ENCODE measurements at regions not wholly inside any gene's neighbourhood (a gene's known extent, or its start where the extent isn't known, plus 50 kb on each side); places are given as distances from the start of the nearest gene placed in this dataset.
"Not testable (repeated sequence)": the region's sequence is repeated elsewhere in the genome, so short reads cannot be mapped to it uniquely, and the experiment has no call there.

DNA sequence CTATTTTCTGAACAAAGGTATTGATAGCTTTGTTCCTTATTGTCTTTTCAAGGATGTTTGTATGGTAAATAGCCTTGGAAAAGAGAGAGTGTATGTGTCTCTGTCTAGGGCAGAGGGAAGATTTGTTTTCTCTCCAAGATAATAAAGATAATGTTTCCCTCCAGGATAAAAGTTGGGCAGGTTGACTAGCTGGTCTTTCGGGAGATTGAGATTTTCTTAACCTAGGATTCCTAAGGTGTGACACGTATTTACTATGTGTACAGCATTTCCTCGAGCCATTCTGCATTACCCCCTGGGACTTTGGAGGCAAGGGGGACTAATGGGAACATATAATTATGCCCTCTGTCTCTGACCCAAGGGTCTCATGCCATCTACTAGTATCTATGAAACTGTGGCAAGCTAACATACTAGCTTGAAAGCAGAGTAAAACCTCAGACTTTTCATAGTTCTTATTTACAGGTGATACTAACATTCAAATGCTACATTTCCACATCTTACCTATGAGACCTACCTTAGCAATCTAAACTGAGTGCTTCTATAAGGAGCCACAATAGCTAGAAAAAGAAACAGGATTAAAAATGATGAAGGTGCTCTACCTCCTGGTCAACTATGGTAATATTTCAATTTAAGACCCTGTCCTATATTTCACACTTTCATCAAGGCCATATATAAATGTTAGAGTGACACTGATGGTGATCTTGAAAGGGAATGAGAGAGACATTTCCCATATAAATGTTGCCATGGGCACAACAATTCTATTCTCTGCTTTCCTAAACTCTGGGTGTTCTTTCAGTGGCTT, 252.9 kb upstream of the CBLB start:
- no peak for ATAC-seq
- Mint-ChIP-seq H3K4me3 (no peak overlapping the region), H3K27me3 (no peaks in the 10 kb centered on the region), H3K9me3 (no peaks in the 10 kb centered on the region), H3K4me1 (peaks cover 22% of the 10 kb centered on the region), H3K36me3 (no peaks in the 10 kb centered on the region), H3K27ac (no peak overlapping the region)

DNA sequence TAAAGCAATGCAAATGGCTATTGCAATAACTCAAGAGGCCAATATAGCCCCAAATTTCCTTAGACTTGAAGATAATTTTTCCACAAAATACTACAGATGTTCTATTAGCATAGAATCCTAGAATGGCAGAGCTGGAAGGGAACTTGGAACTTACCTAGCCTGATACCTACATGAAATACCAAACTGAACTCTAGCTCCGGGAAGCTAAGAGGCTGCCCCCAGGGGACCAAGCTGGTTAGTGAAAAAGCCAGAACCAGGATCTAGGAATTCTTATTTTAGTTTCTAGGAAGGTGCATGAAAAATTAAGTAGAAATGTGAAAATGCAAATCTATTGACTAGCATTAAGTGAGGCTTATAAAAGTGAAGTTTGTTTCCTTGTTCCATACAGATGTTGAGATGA, 256.0 kb upstream of the CBLB start:
- Mint-ChIP-seq H3K27ac (no peak overlapping the region), H3K4me1 (peaks cover 12% of the 10 kb centered on the region), H3K9me3 (no peaks in the 10 kb centered on the region)

DNA sequence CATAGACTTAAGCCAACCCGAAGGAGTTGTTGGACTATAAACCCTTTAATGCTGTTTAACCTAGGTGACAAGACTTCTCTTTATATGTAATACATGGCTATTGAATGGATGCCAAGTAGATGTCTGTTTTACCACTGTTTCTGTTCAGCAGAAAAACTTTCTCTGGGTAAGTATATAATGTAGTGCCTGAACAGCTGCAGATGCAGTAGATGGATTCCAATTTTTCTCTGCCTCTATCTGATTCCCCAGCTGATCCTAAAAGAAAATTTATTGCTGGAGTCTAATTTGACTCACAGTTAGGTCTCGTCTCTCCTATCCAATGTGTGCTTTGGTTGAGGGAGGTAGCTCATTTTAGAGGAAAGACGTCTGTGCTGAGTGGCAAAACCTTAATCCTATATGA, 256.5 kb upstream of the CBLB start:
- Mint-ChIP-seq H3K4me3 (no peak overlapping the region), H3K36me3 (no peaks in the 10 kb centered on the region), H3K27ac (no peak overlapping the region), H3K9me3 (no peaks in the 10 kb centered on the region), H3K27me3 (no peaks in the 10 kb centered on the region), H3K4me1 (peaks cover 7% of the 10 kb centered on the region)
- ATAC-seq, result no peak

More for the DNA sequence above, 256.0 kb upstream of the CBLB start:
- no peak for ATAC-seq
- Mint-ChIP-seq H3K4me3 (no peak overlapping the region), H3K36me3 (no peaks in the 10 kb centered on the region), H3K27me3 (no peaks in the 10 kb centered on the region)

DNA sequence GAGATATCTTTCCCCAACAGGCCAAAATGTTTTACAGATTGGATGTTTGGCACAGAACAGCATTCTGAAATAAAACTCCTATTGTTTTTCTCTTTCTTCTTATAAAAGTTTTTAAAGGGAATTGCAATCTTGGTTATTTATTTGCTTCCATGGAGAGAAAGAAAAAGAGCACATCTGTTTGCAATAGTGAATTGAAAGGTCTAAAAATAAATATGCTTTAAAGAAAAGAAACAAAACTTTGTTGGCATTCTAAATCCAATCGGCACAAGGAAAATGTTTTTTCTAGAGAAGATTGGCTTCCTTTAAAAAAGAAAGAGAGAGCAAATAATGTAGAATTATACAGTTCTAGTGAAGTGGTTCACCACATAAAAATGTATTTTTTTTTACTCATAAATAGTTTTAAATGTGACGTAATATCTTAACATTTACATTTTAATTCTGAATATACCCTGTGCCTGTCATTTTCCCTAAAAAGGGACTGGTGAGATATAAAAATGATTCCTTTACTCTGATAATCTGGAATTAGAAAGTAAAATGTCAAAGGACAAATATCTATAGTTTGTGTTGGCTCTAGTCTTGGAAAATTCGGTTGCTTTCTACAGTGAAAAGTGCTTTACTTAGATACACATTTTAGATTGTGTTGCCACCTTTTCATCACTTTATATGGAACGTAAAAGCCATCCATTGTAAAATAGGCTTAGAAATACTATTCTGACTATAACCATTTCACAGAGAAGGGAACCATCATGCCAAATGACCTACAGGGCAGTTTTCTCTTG, 257.4 kb upstream of the CBLB start:
- no peak overlapping the region for H3K4me3 Mint-ChIP-seq
- H3K27ac Mint-ChIP-seq, result no peak overlapping the region
- H3K4me1 Mint-ChIP-seq, result no peaks in the 10 kb centered on the region
- H3K36me3 Mint-ChIP-seq, result no peaks in the 10 kb centered on the region
- no peaks in the 10 kb centered on the region for H3K27me3 Mint-ChIP-seq
- no peaks in the 10 kb centered on the region for H3K9me3 Mint-ChIP-seq
- ATAC-seq, result no peak

DNA sequence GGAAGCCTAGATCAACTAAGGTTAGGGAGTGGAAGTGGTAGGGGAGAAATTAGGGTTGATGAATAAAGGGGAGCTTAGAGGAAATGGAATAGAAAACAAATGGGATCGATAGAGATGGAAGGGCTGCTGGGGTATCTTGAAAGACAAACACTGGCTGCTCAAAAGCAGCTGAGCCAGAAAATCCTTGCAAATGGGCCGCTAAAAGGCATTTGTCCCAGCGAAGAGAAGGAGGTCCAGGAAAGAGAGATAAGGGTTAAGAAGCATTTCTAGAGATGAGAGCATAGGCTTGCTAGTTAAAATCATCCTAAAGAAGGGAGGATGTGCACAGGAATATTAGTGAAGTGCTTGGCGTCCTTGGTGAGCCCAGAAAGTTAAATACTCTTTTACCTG, 258.0 kb upstream of the CBLB start:
- no peaks in the 10 kb centered on the region for H3K9me3 Mint-ChIP-seq
- H3K36me3 Mint-ChIP-seq, result no peaks in the 10 kb centered on the region
- H3K4me1 Mint-ChIP-seq, result no peaks in the 10 kb centered on the region
- no peak overlapping the region for H3K4me3 Mint-ChIP-seq
- H3K27me3 Mint-ChIP-seq, result no peaks in the 10 kb centered on the region
- H3K27ac Mint-ChIP-seq, result no peak overlapping the region
- no peak for ATAC-seq

DNA sequence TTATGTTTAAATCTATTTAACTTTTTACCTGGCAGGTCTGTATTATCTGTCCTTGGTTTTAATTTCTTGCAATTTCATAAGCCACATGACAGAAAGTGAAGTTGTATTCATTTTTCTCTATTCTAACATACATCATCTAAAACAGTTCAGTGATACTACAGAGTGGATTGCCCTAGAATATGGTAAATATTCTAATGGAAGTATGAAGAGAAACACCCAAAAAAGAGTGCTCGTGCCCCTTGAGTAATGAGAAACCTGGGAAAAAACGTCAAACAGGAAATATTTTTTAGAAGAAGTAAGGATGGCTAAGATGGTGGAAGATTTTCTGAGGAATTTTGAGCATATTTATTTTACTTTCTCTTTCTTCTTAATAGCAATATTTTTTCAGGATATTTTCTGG, 261.1 kb upstream of the CBLB start:
- Mint-ChIP-seq H3K9me3 (no peaks in the 10 kb centered on the region), H3K27me3 (no peaks in the 10 kb centered on the region), H3K36me3 (no peaks in the 10 kb centered on the region), H3K4me3 (no peak overlapping the region), H3K27ac (no peak overlapping the region), H3K4me1 (no peaks in the 10 kb centered on the region)
- ATAC-seq, result no peak

DNA sequence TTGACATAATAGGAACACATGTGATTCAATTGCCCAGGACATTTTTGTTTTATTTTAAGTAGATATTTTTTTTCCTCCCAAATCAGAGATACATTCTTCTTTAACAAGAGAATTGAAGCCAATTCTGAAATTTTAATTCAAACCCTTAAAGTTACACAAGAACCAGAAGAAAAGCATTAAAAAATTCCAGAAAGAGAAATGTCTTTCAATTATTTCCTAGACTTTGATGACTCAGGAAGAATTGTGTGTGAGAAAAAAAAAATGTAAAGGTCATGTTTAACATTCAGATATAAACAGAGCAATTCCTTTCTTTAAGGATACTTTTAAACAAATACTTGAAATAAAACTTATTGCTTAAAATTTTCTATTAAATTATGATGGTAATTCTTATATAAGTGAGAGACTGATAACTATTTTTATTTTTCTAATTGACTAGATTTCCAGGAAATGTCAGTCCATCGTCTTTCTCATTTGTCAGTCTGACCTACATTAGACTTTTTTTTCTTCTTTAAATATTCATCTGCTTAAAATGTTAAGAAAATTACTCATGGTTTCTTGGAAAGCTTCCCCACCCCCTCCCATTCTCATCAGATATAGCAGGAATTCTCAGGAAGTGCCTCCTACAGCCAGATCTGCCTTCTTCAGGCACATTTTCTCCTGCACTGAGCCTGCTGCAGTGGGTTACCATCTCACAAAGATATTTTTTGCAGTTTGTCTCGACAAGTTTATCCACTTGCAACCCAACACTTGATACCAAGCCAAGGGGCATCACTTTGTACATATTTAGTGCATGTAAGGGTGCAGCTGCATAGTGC, 261.8 kb upstream of the CBLB start:
- Mint-ChIP-seq H3K27me3 (no peaks in the 10 kb centered on the region), H3K9me3 (no peaks in the 10 kb centered on the region), H3K4me1 (no peaks in the 10 kb centered on the region), H3K36me3 (no peaks in the 10 kb centered on the region), H3K4me3 (no peak overlapping the region), H3K27ac (no peak overlapping the region)
- ATAC-seq, result no peak

GRCh38 chr3:106135451-106136160, 266.8 kb upstream of the CBLB start:
- no peak for ATAC-seq
- H3K4me1 Mint-ChIP-seq, result no peaks in the 10 kb centered on the region
- no peaks in the 10 kb centered on the region for H3K36me3 Mint-ChIP-seq
- no peaks in the 10 kb centered on the region for H3K27me3 Mint-ChIP-seq
- no peak overlapping the region for H3K27ac Mint-ChIP-seq
- H3K4me3 Mint-ChIP-seq, result no peak overlapping the region
- H3K9me3 Mint-ChIP-seq, result no peaks in the 10 kb centered on the region

DNA sequence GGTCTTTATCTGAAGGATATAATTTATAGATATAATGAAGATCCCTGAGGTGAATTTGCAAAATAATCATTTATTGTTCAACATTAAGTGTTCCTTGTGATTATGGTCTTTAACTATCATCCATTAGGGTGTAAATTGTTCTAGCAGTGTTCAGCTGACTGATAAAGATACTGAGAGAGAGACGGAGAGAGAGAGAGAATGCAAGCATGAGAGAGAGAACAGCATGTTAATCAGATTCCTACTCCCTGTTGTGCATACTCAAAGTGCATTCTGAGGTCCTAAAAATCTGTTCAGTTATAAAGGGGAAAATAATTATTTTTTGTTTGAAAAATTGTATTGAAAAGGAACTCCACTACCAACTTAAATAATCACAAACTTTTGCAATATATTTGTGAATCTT, 271.0 kb upstream of the CBLB start:
- H3K36me3 Mint-ChIP-seq, result no peaks in the 10 kb centered on the region
- no peaks in the 10 kb centered on the region for H3K9me3 Mint-ChIP-seq
- H3K27me3 Mint-ChIP-seq, result no peaks in the 10 kb centered on the region
- ATAC-seq, result no peak
- H3K4me3 Mint-ChIP-seq, result no peak overlapping the region
- no peak overlapping the region for H3K27ac Mint-ChIP-seq
- H3K4me1 Mint-ChIP-seq, result no peaks in the 10 kb centered on the region

GRCh38 chr3:106140431-106140830, 271.6 kb upstream of the CBLB start:
- Mint-ChIP-seq H3K9me3 (peaks cover 2% of the 10 kb centered on the region), H3K27ac (no peak overlapping the region), H3K4me3 (no peak overlapping the region), H3K36me3 (no peaks in the 10 kb centered on the region), H3K27me3 (no peaks in the 10 kb centered on the region), H3K4me1 (no peaks in the 10 kb centered on the region)
- no peak for ATAC-seq

DNA sequence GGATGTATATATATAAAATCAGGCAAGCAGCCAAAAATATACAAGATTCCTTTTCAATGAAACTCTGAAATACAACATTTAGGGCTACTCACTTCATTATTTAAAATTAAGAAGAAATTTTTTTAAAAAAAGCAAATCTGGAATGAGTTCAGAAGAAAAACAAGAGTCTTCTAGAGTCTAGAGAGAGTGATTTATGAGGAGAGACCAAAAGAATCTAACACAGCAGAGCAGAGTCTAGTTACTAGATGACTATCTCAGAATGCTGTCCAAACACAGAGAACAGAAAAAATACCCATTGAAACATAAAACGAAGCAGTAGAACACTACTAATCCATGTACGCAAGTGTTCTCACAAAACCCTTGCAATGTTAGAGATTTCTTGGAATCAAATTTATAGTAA, 275.2 kb upstream of the CBLB start:
- Mint-ChIP-seq H3K27ac (no peak overlapping the region), H3K4me3 (no peak overlapping the region), H3K9me3 (peaks cover 17% of the 10 kb centered on the region), H3K4me1 (peaks cover 15% of the 10 kb centered on the region), H3K36me3 (peaks cover 7% of the 10 kb centered on the region), H3K27me3 (no peaks in the 10 kb centered on the region)
- ATAC-seq, result no peak

DNA sequence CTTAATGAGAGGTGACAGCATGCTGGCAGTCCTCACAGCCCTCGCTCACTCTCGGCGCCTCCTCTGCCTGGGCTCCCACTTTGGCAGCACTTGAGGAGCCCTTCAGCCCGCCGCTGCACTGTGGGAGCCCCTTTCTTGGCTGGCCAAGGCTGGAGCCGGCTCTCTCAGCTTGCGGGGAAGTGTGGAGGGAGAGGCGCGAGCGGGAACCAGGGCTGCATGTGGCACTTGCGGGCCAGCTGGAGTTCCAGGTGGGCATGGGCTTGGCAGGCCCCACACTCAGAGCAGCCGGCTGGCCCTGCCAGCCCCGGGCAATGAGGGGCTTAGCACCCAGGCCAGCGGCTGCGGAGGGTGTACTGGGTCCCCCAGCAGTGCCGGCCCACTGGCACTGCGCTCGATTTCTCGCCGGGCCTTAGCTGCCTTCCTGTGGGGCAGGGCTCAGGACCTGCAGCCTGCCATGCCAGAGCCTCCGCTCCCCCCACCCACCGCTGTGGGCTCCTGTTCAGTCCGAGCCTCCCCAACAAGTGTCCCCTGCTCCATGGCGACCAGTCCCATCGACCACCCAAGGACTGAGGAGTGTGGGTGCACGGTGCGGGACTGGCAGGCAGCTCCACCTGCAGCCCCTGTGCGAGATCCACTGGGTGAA, 279.7 kb upstream of the CBLB start:
- ATAC-seq, H3K27me3 Mint-ChIP-seq, H3K36me3 Mint-ChIP-seq, H3K27ac Mint-ChIP-seq, H3K4me3 Mint-ChIP-seq: not testable (repeated sequence)
- peaks cover 15% of the 10 kb centered on the region for H3K4me1 Mint-ChIP-seq
- peaks cover 17% of the 10 kb centered on the region for H3K9me3 Mint-ChIP-seq

- no peak overlapping the region for H3K27ac Mint-ChIP-seq
- H3K4me1 Mint-ChIP-seq, result no peaks in the 10 kb centered on the region
- H3K4me3 Mint-ChIP-seq, result no peak overlapping the region
- no peak for ATAC-seq
- H3K9me3 Mint-ChIP-seq, result no peaks in the 10 kb centered on the region
- H3K36me3 Mint-ChIP-seq, result no peaks in the 10 kb centered on the region
- H3K27me3 Mint-ChIP-seq, result no peaks in the 10 kb centered on the region
Observed at GRCh38 chr3:106157411-106157810, 288.6 kb upstream of the CBLB start.

- H3K27ac Mint-ChIP-seq, result no peak overlapping the region
- H3K27me3 Mint-ChIP-seq, result no peaks in the 10 kb centered on the region
- H3K9me3 Mint-ChIP-seq, result peaks cover 7% of the 10 kb centered on the region
- ATAC-seq, result no peak
- H3K36me3 Mint-ChIP-seq, result peaks cover 6% of the 10 kb centered on the region
- no peak overlapping the region for H3K4me3 Mint-ChIP-seq
- no peaks in the 10 kb centered on the region for H3K4me1 Mint-ChIP-seq
Observed at GRCh38 chr3:106160396-106160795, 291.6 kb upstream of the CBLB start.
